Limb (tissue), 2 donors: ENCODE measurements at regions not wholly inside any gene's neighbourhood (a gene's known extent, or its start where the extent isn't known, plus 50 kb on each side); places are given as distances from the start of the nearest gene placed in this dataset.
A peak's percentile ranks its signal among the peaks of the same experiment; 100 is the strongest.
"Not testable (repeated sequence)": the region's sequence is repeated elsewhere in the genome, so short reads cannot be mapped to it uniquely, and the experiment has no call there.

Source experiments
- DNase-seq, 2 donors: peaks; one replicate each; pipeline ENCODE4 v3.0.0-alpha.2; 2016; ENCODE audit errors: extremely low spot score in 2 of 2

GRCh38 chr12:9312406-9313392, 104.5 kb upstream of the PZP start:
- DNase-seq, result not testable (repeated sequence)

- DNase-seq, result not testable (repeated sequence)
Observed at GRCh38 chr12:9311454-9311853, 103.3 kb upstream of the PZP start.

GRCh38 chr12:9310645-9311044, 102.5 kb upstream of the PZP start:
- not testable (repeated sequence) for DNase-seq

GRCh38 chr12:9309749-9310148, 101.6 kb upstream of the PZP start:
- not testable (repeated sequence) for DNase-seq

GRCh38 chr12:9308745-9309144, 100.5 kb upstream of the PZP start:
- DNase-seq, result not testable (repeated sequence)

GRCh38 chr12:9308163-9308562, 100.0 kb upstream of the PZP start:
- not testable (repeated sequence) for DNase-seq

- DNase-seq, result not testable (repeated sequence)
Observed at GRCh38 chr12:9307255-9307654, 99.1 kb upstream of the PZP start.

- not testable (repeated sequence) for DNase-seq
Observed at GRCh38 chr12:9306004-9306403, 97.8 kb upstream of the PZP start.

GRCh38 chr12:9304540-9304939, 96.3 kb upstream of the PZP start:
- DNase-seq, result not testable (repeated sequence)

- not testable (repeated sequence) for DNase-seq
Observed at GRCh38 chr12:9295872-9296271, 87.7 kb upstream of the PZP start.

DNA sequence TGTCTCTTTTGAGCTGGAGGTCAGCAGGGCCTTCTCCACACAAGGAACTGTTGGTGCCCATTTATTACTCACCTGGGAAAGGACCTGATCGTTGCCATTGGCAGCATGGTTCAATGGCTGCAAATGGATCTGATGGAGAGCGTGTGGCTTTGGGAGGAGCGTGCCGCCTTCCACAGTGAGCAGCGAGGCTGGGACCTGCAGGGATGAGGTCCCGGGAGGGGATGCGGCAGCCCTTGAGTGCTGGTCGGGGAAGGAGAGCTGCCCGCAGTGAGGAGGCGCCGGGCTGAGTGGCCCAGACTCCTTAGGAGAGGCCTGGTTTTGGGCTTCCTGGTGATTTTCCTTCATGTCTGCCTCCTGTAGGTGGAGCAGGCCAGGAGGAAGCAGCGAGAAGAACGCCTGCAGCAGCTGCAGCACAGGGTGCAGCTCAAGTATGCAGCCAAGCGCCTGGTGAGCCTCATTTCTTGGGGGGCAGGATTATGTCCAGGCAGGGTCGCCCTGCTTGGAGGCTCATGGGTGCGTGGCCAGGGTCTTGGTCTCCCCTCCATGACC, 86.0 kb upstream of the PZP start:
- DNase-seq, result not testable (repeated sequence)

GRCh38 chr12:9293391-9293790, 85.2 kb upstream of the PZP start:
- DNase-seq, result not testable (repeated sequence)

- not testable (repeated sequence) for DNase-seq
Observed at GRCh38 chr12:9289984-9290383, 81.8 kb upstream of the PZP start.

GRCh38 chr12:9284724-9285123, 76.5 kb upstream of the PZP start:
- DNase-seq, result not testable (repeated sequence)

DNA sequence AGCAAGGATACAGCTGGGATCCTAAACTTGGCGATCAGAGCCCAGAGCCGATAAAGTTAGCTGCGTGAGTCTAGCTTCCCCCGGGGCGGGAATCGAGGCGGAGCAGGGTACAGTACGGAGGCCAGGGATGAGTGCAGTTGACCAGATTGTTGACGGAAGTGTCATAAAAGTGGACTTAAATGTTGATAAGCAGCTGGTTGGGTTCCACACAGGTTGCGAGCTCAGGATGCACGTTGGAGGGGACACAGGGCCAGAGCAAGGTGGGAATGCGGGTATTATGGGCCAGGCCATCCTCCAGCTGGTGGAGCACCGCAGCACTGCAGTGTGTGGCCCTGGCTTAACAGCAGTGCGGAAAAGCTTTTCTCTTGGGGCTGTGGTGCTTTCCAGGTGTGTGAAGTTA, 76.0 kb upstream of the PZP start:
- DNase-seq, result not testable (repeated sequence)

GRCh38 chr12:9283346-9284095, 75.3 kb upstream of the PZP start:
- peak; percentile 64 to 78 for DNase-seq

DNA sequence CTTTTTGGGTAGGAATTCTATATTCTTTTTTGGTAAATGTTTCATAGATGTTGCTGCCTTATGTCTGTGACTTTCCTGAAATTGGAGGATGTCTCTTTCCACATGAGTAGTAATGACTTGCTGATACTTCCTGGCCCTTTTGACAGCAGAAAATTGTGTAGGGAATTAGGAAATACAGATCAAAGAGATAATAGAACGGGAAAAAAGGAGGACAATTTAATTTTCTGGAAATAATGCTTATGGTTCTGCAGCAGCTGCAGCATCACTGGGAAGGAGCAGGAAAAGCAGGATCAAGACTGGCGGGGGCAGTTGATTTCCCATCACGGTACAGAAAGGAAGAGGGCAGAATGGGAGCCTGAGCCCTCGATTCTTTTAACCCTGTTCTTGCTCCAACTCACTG, 68.8 kb upstream of the PZP start:
- no peak for DNase-seq

- DNase-seq, result no peak
Observed at GRCh38 chr12:9273276-9273675, 65.1 kb upstream of the PZP start.

DNA sequence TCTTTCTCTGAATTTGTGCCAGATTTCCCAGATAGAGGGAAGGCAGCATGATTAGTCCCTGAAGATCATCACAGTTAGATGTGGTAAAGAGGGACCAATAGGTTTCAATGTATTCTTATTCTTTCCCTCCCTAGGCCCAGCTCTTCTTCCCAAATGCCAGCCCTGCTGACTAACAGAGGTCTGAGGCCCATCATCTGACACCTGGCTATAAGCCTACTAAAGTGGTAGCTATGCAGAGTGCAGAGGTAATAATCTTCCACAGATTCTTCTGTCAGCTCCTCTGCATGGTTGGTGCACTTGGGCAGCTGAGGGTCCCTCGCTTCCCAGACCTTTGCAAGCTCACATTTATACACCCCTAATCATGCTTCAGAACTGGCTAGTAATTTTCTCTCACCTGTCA, 63.7 kb upstream of the PZP start:
- no peak for DNase-seq

DNA sequence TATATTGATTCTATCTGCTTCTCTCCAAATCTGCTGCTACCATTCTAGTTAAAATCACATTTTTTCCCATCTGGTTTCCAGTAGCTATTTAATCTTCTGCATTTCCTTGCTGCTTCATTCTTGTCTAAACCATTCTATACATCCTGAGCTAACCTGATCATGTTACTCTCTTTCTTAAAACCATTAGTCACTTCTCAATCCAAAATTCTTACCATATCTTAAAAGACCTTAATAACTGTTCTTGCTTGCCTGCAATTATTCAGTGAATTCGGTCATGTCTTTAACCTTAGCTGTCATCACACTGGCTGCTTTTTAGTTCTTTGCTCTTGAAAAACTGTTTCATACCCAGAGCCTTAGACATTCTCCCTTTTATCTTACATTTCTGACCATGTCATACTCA, 56.4 kb upstream of the PZP start:
- no peak for DNase-seq

GRCh38 chr12:9260931-9261330, 52.7 kb upstream of the PZP start:
- no peak for DNase-seq

- DNase-seq, result no peak
Observed at GRCh38 chr12:9258676-9259075, 50.5 kb upstream of the PZP start.
